GM19397 (cell line): ENCODE measurements at regions not wholly inside any gene's neighbourhood (a gene's known extent, or its start where the extent isn't known, plus 50 kb on each side); places are given as distances from the start of the nearest gene placed in this dataset.

Source experiments
- ATAC-seq: cut with Tn5 transposase; IDR thresholded peaks from one replicate; pipeline ENCODE4 v1.9.1; 2021; ENCODE audit warnings: mild to moderate bottlenecking, moderate library complexity; ENCODE audit not compliant: unreplicated experiment

- ATAC-seq = no peak
Observed at GRCh38 chr10:46227571-46227935, 59.2 kb upstream of the ANTXRL start.

GRCh38 chr10:46227936-46228562 is 58.7 kb upstream of the ANTXRL start:
- ATAC-seq = no peak

GRCh38 chr10:46228563-46229071 is 58.2 kb upstream of the ANTXRL start:
- peak; percentile 79 for ATAC-seq

GRCh38 chr10:46229144-46229563 is 57.6 kb upstream of the ANTXRL start:
- no peak for ATAC-seq

- no peak for ATAC-seq
Observed at GRCh38 chr10:46230615-46231014, 56.2 kb upstream of the ANTXRL start.

GRCh38 chr10:46231087-46231486 is 55.7 kb upstream of the ANTXRL start:
- ATAC-seq = no peak

GRCh38 chr10:46232084-46232483 is 54.7 kb upstream of the ANTXRL start:
- ATAC-seq = no peak

GRCh38 chr10:46232666-46233065 is 54.1 kb upstream of the ANTXRL start:
- no peak for ATAC-seq

- ATAC-seq = no peak
Observed at GRCh38 chr10:46233181-46233580, 53.6 kb upstream of the ANTXRL start.

- ATAC-seq = no peak
Observed at GRCh38 chr10:46234026-46234425, 52.8 kb upstream of the ANTXRL start.

- no peak for ATAC-seq
Observed at GRCh38 chr10:46234431-46235060, 52.3 kb upstream of the ANTXRL start.

GRCh38 chr10:46235705-46236545 is 50.9 kb upstream of the ANTXRL start:
- no peak for ATAC-seq

- ATAC-seq = no peak
Observed at GRCh38 chr10:46236546-46236887, 50.3 kb upstream of the ANTXRL start.

GRCh38 chr10:46236941-46237681 is 49.7 kb upstream of the ANTXRL start:
- ATAC-seq = no peak
